GM12878 (cell line): ENCODE measurements at regions not wholly inside any gene's neighbourhood (a gene's known extent, or its start where the extent isn't known, plus 50 kb on each side); places are given as distances from the start of the nearest gene placed in this dataset.

Experiments
- ATAC-seq: fragments of 200-7000 bp; cut with Tn5 transposase; 3 replicates; pipeline ENCODE4 v1.9.1; 2020; ENCODE audit warnings: mild to moderate bottlenecking, moderate library complexity
- BruUV-seq: library from RNA; stranded (reverse); fragments of 400-500 nt; replicated peaks from 2 replicates; lab custom pipeline; 2021; lab: Mats Ljungman, UMichigan
- CTCF ChIA-PET: fragments of 300-600 bp; sonication (Branson Sonifier 250); formaldehyde crosslinking; extraction: SDS; loops from one replicate; lab custom pipeline; 2021; ENCODE audit warnings: inconsistent platforms; lab: Yijun Ruan, JAX
- POLR2A ChIA-PET: fragments of 350-600 bp; formaldehyde crosslinking; extraction: SDS; loops from one replicate; lab custom pipeline; 2021; ENCODE audit warnings: inconsistent platforms; lab: Charles Lee
- RAD21 ChIA-PET: fragments of 300-600 bp; sonication (Branson Sonifier 250); formaldehyde crosslinking; loops from one replicate; lab custom pipeline; 2023; ENCODE audit warnings: antibody characterized with exemption; ENCODE audit not compliant: unreplicated experiment; lab: Charles Lee
- SMC1A ChIA-PET: fragments of 300-600 bp; sonication (Branson Sonifier 250); formaldehyde crosslinking; loops from one replicate; lab custom pipeline; 2023; ENCODE audit not compliant: unreplicated experiment, uncharacterized antibody; lab: Charles Lee
- DNase-seq: peaks from one replicate; pipeline ENCODE4 v3.0.0-alpha.2; 2011; ENCODE audit warnings: low read depth, low spot score
- FAIRE-seq: peaks from 3 replicates; lab custom pipeline; 2011; peaks lifted over from hg19 to GRCh38; lab: Jason Lieb, UNC
- H2AFZ ChIP-seq: 2 replicates; pipeline ENCODE4 v1.6.0; 2011; ENCODE audit warnings: low read depth, low read length, control low read depth; ENCODE audit not compliant: control insufficient read depth
- H3K27ac ChIP-seq: 2 replicates; pipeline ENCODE4 v1.5.1; 2011; ENCODE audit warnings: control low read depth; ENCODE audit not compliant: control insufficient read depth, insufficient read depth
- H3K27me3 ChIP-seq, 2 experiments: replicated peaks in 1 of 2; 2 replicates each; pipeline versions ENCODE4 v1.6.0 to v1.6.1; 2011; ENCODE audit warnings: low read length in 1 of 2; ENCODE audit not compliant: control insufficient read depth in 2 of 2, insufficient read depth in 2 of 2
- H3K36me3 ChIP-seq, 2 experiments: 2 replicates each; pipeline ENCODE4 v1.5.1; 2011; ENCODE audit warnings: low read length in 1 of 2; ENCODE audit not compliant: control insufficient read depth in 2 of 2, insufficient read depth in 2 of 2
- H3K4me1 ChIP-seq: 2 replicates; pipeline ENCODE4 v1.6.1; 2011; ENCODE audit warnings: mild to moderate bottlenecking, low read length, moderate library complexity, mixed read lengths; ENCODE audit not compliant: control insufficient read depth, insufficient read depth
- H3K4me2 ChIP-seq: 2 replicates; pipeline ENCODE4 v1.6.0; 2011; ENCODE audit warnings: control low read depth; ENCODE audit not compliant: control insufficient read depth, insufficient read depth
- H3K4me3 ChIP-seq: fragments of 200-600 bp; sonication (generic); 2 replicates; pipeline ENCODE4 v1.5.1; 2016
- H3K79me2 ChIP-seq: 2 replicates; pipeline ENCODE4 v1.6.0; 2011; ENCODE audit warnings: low read length; ENCODE audit not compliant: control insufficient read depth, insufficient read depth
- H3K9ac ChIP-seq: 2 replicates; pipeline ENCODE4 v1.8.0; 2011; ENCODE audit warnings: low read length, control low read depth, mixed read lengths; ENCODE audit not compliant: control insufficient read depth, insufficient read depth
- H3K9me3 ChIP-seq: replicated peaks from 3 replicates; pipeline ENCODE4 v1.5.1; 2011; ENCODE audit warnings: mild to moderate bottlenecking, low read length; ENCODE audit not compliant: control insufficient read depth, insufficient read depth
- H4K20me1 ChIP-seq: 2 replicates; pipeline ENCODE4 v1.6.0; 2011; ENCODE audit not compliant: control insufficient read depth, insufficient read depth
- IKZF1 ChIP-seq: fragments of 450-650 bp; conservative IDR thresholded peaks from 2 replicates; pipeline ENCODE4 v1.6.1; 2017; ENCODE audit warnings: antibody characterized with exemption, mild to moderate bottlenecking
- WGBS: methylation state at CpG from one replicate; pipeline ENCODE4 v1.1.6; 2016; ENCODE audit warnings: low lambda C conversion rate; ENCODE audit not compliant: insufficient replicate concordance, insufficient coverage; ENCODE audit errors: missing lambda C conversion rate; 5-methylcytosine and 5-hydroxymethylcytosine counted together
- in situ Hi-C: fragments of 300-500 bp; cut with MboI; formaldehyde crosslinking; loops from 9 replicates; pipeline ENCODE4 v1.14.3; 2018; ENCODE audit warnings: mixed read lengths
- intact Hi-C: fragments of 100-400 bp; cut with micrococcal nuclease; formaldehyde crosslinking; loops from one replicate; pipeline ENCODE4 v1.14.2; 2022; ENCODE audit not compliant: unreplicated experiment
- TF ChIP-seq, protein P1 (sequence below): fragments of 450-650 bp; IDR thresholded peaks from 2 replicates; pipeline ENCODE4 v1.6.1; 2014; ENCODE audit warnings: mild to moderate bottlenecking
- TF ChIP-seq, protein P2 (sequence below), 3 experiments: IDR thresholded peaks in 2 of 3; conservative IDR thresholded peaks in 1 of 3; 2 replicates each; pipeline ENCODE4 v1.5.1; 2011; ENCODE audit warnings: low read depth in 3 of 3, low read length in 3 of 3, mild to moderate bottlenecking in 3 of 3, control low read depth in 2 of 3, moderate library complexity in 2 of 3, inconsistent platforms in 1 of 3, mixed read lengths in 1 of 3; ENCODE audit not compliant: control insufficient read depth in 2 of 3, insufficient read depth in 1 of 3; ENCODE audit errors: extremely low read depth in 1 of 3

DNA sequence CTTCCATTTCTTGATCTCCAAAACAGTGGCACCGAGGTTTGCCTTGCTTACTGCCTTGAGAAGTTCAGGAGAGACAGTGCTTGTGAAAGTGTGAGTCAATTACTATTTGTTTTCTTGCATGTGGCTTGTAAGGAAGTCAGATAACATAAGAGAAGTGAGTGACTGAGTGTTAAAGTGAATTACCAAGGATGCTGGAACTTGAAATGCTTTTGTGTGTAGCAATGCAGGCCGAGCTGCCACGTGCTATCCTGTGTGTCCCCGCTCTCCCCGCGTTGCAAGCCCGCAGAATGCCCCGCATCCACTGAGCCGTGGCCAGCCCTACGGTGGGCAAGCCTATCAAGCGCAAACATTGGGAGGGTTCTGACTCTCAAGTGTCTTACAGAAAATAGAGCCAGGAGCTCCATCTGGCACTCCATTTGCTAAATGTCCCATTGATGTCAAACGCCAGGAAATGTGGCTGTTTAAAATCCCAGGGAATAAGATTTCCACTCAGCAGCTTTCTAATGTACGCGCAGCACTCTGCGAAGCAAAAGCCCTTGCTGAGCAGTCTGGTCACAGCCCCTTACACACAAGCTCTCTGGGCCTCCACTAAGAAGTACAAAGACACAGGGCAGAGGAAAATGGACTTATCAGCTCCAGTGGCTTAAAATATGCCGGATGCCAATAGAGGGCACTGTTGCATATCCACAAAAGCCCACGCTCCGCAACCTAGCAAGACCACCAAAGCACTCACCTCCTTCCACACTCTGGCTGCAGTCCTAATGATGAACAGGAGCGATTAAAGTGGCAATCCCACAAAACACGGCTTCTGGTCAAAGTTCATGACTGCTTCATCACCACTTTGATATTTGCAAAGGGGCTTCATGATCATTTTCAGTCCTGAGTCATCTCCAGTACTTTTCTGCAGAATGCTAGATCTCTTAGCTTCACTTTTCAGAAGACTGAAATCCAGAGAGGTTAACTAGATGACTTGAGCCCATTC is 158.0 kb upstream of the ITGB1 start:
- H3K9me3 ChIP-seq, result no peaks in the 10 kb centered on the region
- intact Hi-C loops, result no loop called here
- ATAC-seq (no peak), FAIRE-seq (no peak), DNase-seq (no peak)
- H3K4me2 ChIP-seq, result no peak overlapping the region
- H3K9ac ChIP-seq, result no peak overlapping the region
- no peak overlapping the region for H3K4me3 ChIP-seq
- ChIA-PET RAD21 (interaction anchor here (1.2 kb wide), 1 partner anchor 77 kb away, joined by 3 read pairs; no protein-coding TSS in a partner anchor), CTCF (interaction anchor here (0.8 to 1.2 kb wide), 3 partner anchors 14 to 39 kb away, joined by 3 read pairs; no protein-coding TSS in a partner anchor), POLR2A (interaction anchor here (0.6 kb wide), 1 partner anchor 179 kb away, joined by 3 read pairs; no protein-coding TSS in a partner anchor), SMC1A (interaction anchor here (1.2 to 1.4 kb wide), 2 partner anchors 39 to 77 kb away, joined by 3 to 4 read pairs; no protein-coding TSS in a partner anchor)
- H4K20me1 ChIP-seq, result no peaks in the 10 kb centered on the region
- no peaks in the 10 kb centered on the region for H3K36me3 ChIP-seq
- in situ Hi-C loops, result no loop called here
- H3K79me2 ChIP-seq, result no peaks in the 10 kb centered on the region
- no peaks in the 10 kb centered on the region for H3K27me3 ChIP-seq
- 23% methylated on average over 20 of the region's 20 CpGs for WGBS
- no peak overlapping the region for H3K27ac ChIP-seq
- H2AFZ ChIP-seq, result no peak overlapping the region
- TF ChIP-seq IKZF1, result no peak
- TF ChIP-seq, protein P1, sequence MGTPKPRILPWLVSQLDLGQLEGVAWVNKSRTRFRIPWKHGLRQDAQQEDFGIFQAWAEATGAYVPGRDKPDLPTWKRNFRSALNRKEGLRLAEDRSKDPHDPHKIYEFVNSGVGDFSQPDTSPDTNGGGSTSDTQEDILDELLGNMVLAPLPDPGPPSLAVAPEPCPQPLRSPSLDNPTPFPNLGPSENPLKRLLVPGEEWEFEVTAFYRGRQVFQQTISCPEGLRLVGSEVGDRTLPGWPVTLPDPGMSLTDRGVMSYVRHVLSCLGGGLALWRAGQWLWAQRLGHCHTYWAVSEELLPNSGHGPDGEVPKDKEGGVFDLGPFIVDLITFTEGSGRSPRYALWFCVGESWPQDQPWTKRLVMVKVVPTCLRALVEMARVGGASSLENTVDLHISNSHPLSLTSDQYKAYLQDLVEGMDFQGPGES, result no peak
- TF ChIP-seq, protein P2, sequence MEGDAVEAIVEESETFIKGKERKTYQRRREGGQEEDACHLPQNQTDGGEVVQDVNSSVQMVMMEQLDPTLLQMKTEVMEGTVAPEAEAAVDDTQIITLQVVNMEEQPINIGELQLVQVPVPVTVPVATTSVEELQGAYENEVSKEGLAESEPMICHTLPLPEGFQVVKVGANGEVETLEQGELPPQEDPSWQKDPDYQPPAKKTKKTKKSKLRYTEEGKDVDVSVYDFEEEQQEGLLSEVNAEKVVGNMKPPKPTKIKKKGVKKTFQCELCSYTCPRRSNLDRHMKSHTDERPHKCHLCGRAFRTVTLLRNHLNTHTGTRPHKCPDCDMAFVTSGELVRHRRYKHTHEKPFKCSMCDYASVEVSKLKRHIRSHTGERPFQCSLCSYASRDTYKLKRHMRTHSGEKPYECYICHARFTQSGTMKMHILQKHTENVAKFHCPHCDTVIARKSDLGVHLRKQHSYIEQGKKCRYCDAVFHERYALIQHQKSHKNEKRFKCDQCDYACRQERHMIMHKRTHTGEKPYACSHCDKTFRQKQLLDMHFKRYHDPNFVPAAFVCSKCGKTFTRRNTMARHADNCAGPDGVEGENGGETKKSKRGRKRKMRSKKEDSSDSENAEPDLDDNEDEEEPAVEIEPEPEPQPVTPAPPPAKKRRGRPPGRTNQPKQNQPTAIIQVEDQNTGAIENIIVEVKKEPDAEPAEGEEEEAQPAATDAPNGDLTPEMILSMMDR (IDR thresholded peaks at IDR 0.05 in 2 of 3, conservative IDR thresholded peaks at IDR 0.05 in 1 of 3; ENCODE audit: control insufficient read depth in 2 of 3, extremely low read depth in 1 of 3, insufficient read depth in 1 of 3, low read depth in 3 of 3, low read length in 3 of 3), result peak in 2 of 3 experiments; percentile 14 to 24; a peak in 2 of 6 replicates
- H3K4me1 ChIP-seq, result no peaks in the 10 kb centered on the region
- no TSS peak for BruUV-seq
